Trophoblast cell (in vitro differentiated cells and primary cell): ENCODE measurements at regions not wholly inside any gene's neighbourhood (a gene's known extent, or its start where the extent isn't known, plus 50 kb on each side); places are given as distances from the start of the nearest gene placed in this dataset.

Experiments used
- DNase-seq, 2 donors: peaks; one replicate each; pipeline ENCODE4 v3.0.0-alpha.2; 2016
- H2AFZ ChIP-seq: 2 replicates; pipeline ENCODE4 v1.6.1; 2013; ENCODE audit warnings: low read length, moderate library complexity, mild to moderate bottlenecking; ENCODE audit not compliant: insufficient read depth, poor library complexity
- H2AK5ac ChIP-seq: 2 replicates; pipeline ENCODE4 v1.6.1; 2013; ENCODE audit warnings: mild to moderate bottlenecking, low read length
- H2BK120ac ChIP-seq: 2 replicates; pipeline ENCODE4 v1.6.1; 2013; ENCODE audit warnings: low read length, mild to moderate bottlenecking, moderate library complexity; ENCODE audit not compliant: insufficient read depth, poor library complexity
- H2BK12ac ChIP-seq: 2 replicates; pipeline ENCODE4 v1.6.1; 2013; ENCODE audit warnings: mild to moderate bottlenecking, low read length, moderate library complexity
- H2BK5ac ChIP-seq: 2 replicates; pipeline ENCODE4 v1.6.1; 2013; ENCODE audit warnings: low read length, low read depth, moderate library complexity, mild to moderate bottlenecking; ENCODE audit not compliant: poor library complexity
- H3K14ac ChIP-seq: 2 replicates; pipeline ENCODE4 v1.6.1; 2013; ENCODE audit warnings: mild to moderate bottlenecking, low read length
- H3K18ac ChIP-seq: 2 replicates; pipeline ENCODE4 v1.6.1; 2013; ENCODE audit warnings: mild to moderate bottlenecking, low read length
- H3K23ac ChIP-seq: 2 replicates; pipeline ENCODE4 v1.6.1; 2013; ENCODE audit warnings: low read length
- H3K27ac ChIP-seq: 2 replicates; pipeline ENCODE4 v1.5.1; 2013; ENCODE audit warnings: low read depth, mild to moderate bottlenecking, inconsistent platforms, low read length, moderate library complexity
- H3K27me3 ChIP-seq: 2 replicates; pipeline ENCODE4 v1.6.1; 2013; ENCODE audit warnings: inconsistent platforms, mild to moderate bottlenecking, low read length, moderate library complexity; ENCODE audit not compliant: insufficient read depth
- H3K36me3 ChIP-seq, 2 experiments: 1 replicate in 1 of 2; 2 replicates in 1 of 2; pipeline ENCODE4 v1.6.1; 2013; ENCODE audit warnings: low read length in 2 of 2, mild to moderate bottlenecking in 2 of 2, moderate library complexity in 1 of 2; ENCODE audit not compliant: insufficient read depth in 2 of 2, control insufficient read depth in 1 of 2
- H3K4ac ChIP-seq: 2 replicates; pipeline ENCODE4 v1.6.1; 2013; ENCODE audit warnings: low read depth, mild to moderate bottlenecking, low read length, moderate library complexity
- H3K4me1 ChIP-seq, 2 experiments: 1 replicate in 1 of 2; 2 replicates in 1 of 2; pipeline ENCODE4 v1.6.1; 2013; ENCODE audit warnings: low read length in 2 of 2, mild to moderate bottlenecking in 2 of 2, moderate library complexity in 1 of 2; ENCODE audit not compliant: insufficient read depth in 2 of 2, control insufficient read depth in 1 of 2
- H3K4me2 ChIP-seq: 2 replicates; pipeline ENCODE4 v1.6.1; 2013; ENCODE audit warnings: inconsistent platforms, mild to moderate bottlenecking, low read length, moderate library complexity
- H3K4me3 ChIP-seq: 2 replicates; pipeline ENCODE4 v1.5.1; 2013; ENCODE audit warnings: mild to moderate bottlenecking, low read depth, low read length, inconsistent platforms
- H3K79me1 ChIP-seq: one replicate; pipeline ENCODE4 v1.6.1; 2013; ENCODE audit warnings: low read length
- H3K79me2 ChIP-seq: 2 replicates; pipeline ENCODE4 v1.6.1; 2013; ENCODE audit warnings: low read length, mild to moderate bottlenecking; ENCODE audit not compliant: control insufficient read depth, insufficient read depth, poor library complexity
- H3K9ac ChIP-seq: 2 replicates; pipeline ENCODE4 v1.6.1; 2013; ENCODE audit warnings: mild to moderate bottlenecking, low read length
- H3K9me3 ChIP-seq: 2 replicates; pipeline ENCODE4 v1.6.1; 2013; ENCODE audit warnings: low read depth, mild to moderate bottlenecking, control low read depth, inconsistent platforms, low read length; ENCODE audit not compliant: insufficient read depth
- H4K12ac ChIP-seq: 2 replicates; pipeline ENCODE4 v1.6.1; 2013; ENCODE audit warnings: low read depth, mild to moderate bottlenecking, low read length, moderate library complexity
- H4K8ac ChIP-seq: 2 replicates; pipeline ENCODE4 v1.6.1; 2013; ENCODE audit warnings: low read depth, mild to moderate bottlenecking, low read length, moderate library complexity
- H4K91ac ChIP-seq: one replicate; pipeline ENCODE4 v1.6.1; 2013; ENCODE audit warnings: low read depth, mild to moderate bottlenecking, low read length, moderate library complexity
- WGBS: extraction: QIAGEN DNeasy Blood & Tissue Kit; methylation state at CpG from one replicate; pipeline ENCODE4 v1.1.7; 2013; ENCODE audit warnings: missing lambda C conversion rate; ENCODE audit not compliant: insufficient read length, insufficient coverage; ENCODE audit errors: extremely low coverage; 5-methylcytosine and 5-hydroxymethylcytosine counted together

- H3K14ac ChIP-seq = no peak overlapping the region
- H2BK120ac ChIP-seq = no peak overlapping the region
- no peak overlapping the region for H2AK5ac ChIP-seq
- no peak overlapping the region for H2BK12ac ChIP-seq
- no peaks in the 10 kb centered on the region for H3K27me3 ChIP-seq
- H3K36me3 ChIP-seq = no peaks in the 10 kb centered on the region
- H3K79me2 ChIP-seq = no peaks in the 10 kb centered on the region
- no peak overlapping the region for H3K4me2 ChIP-seq
- H2AFZ ChIP-seq = no peak overlapping the region
- DNase-seq = no peak
- no peak overlapping the region for H4K91ac ChIP-seq
- H3K4me3 ChIP-seq = no peak overlapping the region
- H4K12ac ChIP-seq = no peak overlapping the region
- H3K79me1 ChIP-seq = no peaks in the 10 kb centered on the region
- H3K27ac ChIP-seq = no peak overlapping the region
- no peaks in the 10 kb centered on the region for H3K4me1 ChIP-seq
- H3K9me3 ChIP-seq = no peaks in the 10 kb centered on the region
- H3K23ac ChIP-seq = no peak overlapping the region
- H2BK5ac ChIP-seq = no peak overlapping the region
- H3K18ac ChIP-seq = no peak overlapping the region
- H4K8ac ChIP-seq = no peak overlapping the region
- no peak overlapping the region for H3K4ac ChIP-seq
- no peak overlapping the region for H3K9ac ChIP-seq
- no CpG with 5 or more reads among the region's 9 CpGs for WGBS
Measured at GRCh38 chr13:44281252-44282000, 92.2 kb upstream of the SERP2 start.

GRCh38 chr13:44283600-44283999, 90.0 kb upstream of the SERP2 start:
- no peak overlapping the region for H4K12ac ChIP-seq
- no CpG with 5 or more reads among the region's 2 CpGs for WGBS
- H3K79me1 ChIP-seq = no peaks in the 10 kb centered on the region
- H2BK12ac ChIP-seq = no peak overlapping the region
- H4K8ac ChIP-seq = no peak overlapping the region
- H3K79me2 ChIP-seq = no peaks in the 10 kb centered on the region
- no peaks in the 10 kb centered on the region for H3K27me3 ChIP-seq
- H3K23ac ChIP-seq = no peak overlapping the region
- no peak for DNase-seq
- H3K4me1 ChIP-seq = no peaks in the 10 kb centered on the region
- no peak overlapping the region for H3K4me3 ChIP-seq
- H2AK5ac ChIP-seq = no peak overlapping the region
- H4K91ac ChIP-seq = no peak overlapping the region
- H3K18ac ChIP-seq = no peak overlapping the region
- H3K4ac ChIP-seq = no peak overlapping the region
- no peak overlapping the region for H2BK120ac ChIP-seq
- H3K4me2 ChIP-seq = no peak overlapping the region
- no peaks in the 10 kb centered on the region for H3K36me3 ChIP-seq
- no peak overlapping the region for H2AFZ ChIP-seq
- H3K27ac ChIP-seq = no peak overlapping the region
- H2BK5ac ChIP-seq = no peak overlapping the region
- no peaks in the 10 kb centered on the region for H3K9me3 ChIP-seq
- H3K14ac ChIP-seq = no peak overlapping the region
- H3K9ac ChIP-seq = no peak overlapping the region

DNA sequence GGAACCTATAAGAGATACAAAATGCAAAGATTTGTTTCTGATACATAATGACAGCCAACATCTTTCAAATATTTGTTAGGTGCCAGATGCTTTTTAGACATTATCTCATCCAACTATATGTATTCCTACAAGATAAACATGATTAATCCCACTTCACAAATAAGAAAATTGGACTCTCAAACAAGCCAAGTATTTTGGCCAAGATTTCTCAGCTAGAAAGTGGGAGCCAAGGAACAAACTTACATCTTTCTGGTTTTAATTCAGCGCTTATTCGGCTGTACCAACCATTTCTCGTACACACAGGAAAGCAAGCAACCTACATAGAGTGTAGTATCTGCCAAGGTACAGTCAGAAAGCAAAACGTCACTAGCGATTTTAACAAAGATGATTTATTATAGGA, 85.7 kb upstream of the SERP2 start:
- Histone ChIP-seq H3K4me1 (no peaks in the 10 kb centered on the region), H3K27me3 (no peaks in the 10 kb centered on the region), H3K18ac (no peak overlapping the region), H3K9me3 (no peaks in the 10 kb centered on the region), H4K12ac (no peak overlapping the region), H3K4me2 (no peak overlapping the region), H3K4ac (no peak overlapping the region), H3K9ac (no peak overlapping the region), H3K79me2 (no peaks in the 10 kb centered on the region), H3K36me3 (no peaks in the 10 kb centered on the region), H2AFZ (no peak overlapping the region), H3K23ac (no peak overlapping the region), H3K14ac (no peak overlapping the region), H2BK120ac (no peak overlapping the region), H3K4me3 (no peak overlapping the region), H4K8ac (no peak overlapping the region), H3K27ac (no peak overlapping the region), H2BK5ac (no peak overlapping the region), H3K79me1 (no peaks in the 10 kb centered on the region), H4K91ac (no peak overlapping the region), H2BK12ac (no peak overlapping the region), H2AK5ac (no peak overlapping the region)
- no peak for DNase-seq
- WGBS = no CpG with 5 or more reads among the region's 5 CpGs

- no peak overlapping the region for H3K4me2 ChIP-seq
- H3K4me1 ChIP-seq = no peaks in the 10 kb centered on the region
- H3K27me3 ChIP-seq = no peaks in the 10 kb centered on the region
- H3K79me1 ChIP-seq = no peaks in the 10 kb centered on the region
- no peak overlapping the region for H3K23ac ChIP-seq
- H2BK12ac ChIP-seq = no peak overlapping the region
- no peak overlapping the region for H2AK5ac ChIP-seq
- H3K9me3 ChIP-seq = no peaks in the 10 kb centered on the region
- no peak overlapping the region for H2AFZ ChIP-seq
- H3K36me3 ChIP-seq = no peaks in the 10 kb centered on the region
- H2BK5ac ChIP-seq = no peak overlapping the region
- no peak overlapping the region for H4K91ac ChIP-seq
- DNase-seq = no peak
- no peak overlapping the region for H2BK120ac ChIP-seq
- H4K12ac ChIP-seq = no peak overlapping the region
- no peak overlapping the region for H3K14ac ChIP-seq
- H3K18ac ChIP-seq = no peak overlapping the region
- H3K9ac ChIP-seq = no peak overlapping the region
- no peak overlapping the region for H3K4me3 ChIP-seq
- no peak overlapping the region for H3K27ac ChIP-seq
- H4K8ac ChIP-seq = no peak overlapping the region
- no CpG with 5 or more reads among the region's 1 CpG for WGBS
- H3K79me2 ChIP-seq = no peaks in the 10 kb centered on the region
- H3K4ac ChIP-seq = no peak overlapping the region
Measured at GRCh38 chr13:44292545-44292944, 81.1 kb upstream of the SERP2 start.
